ENCODE measurements at regions not wholly inside any gene's neighbourhood (a gene's known extent, or its start where the extent isn't known, plus 50 kb on each side); places are given as distances from the start of the nearest gene placed in this dataset.

GRCh38 chr3:127455541-127456450 lies 134.7 kb downstream of the TPRA1 start (continued):
- no peak for TF ChIP-seq ATF2 (CRISPR knock-in tag; IDR thresholded peaks at IDR 0.05; ENCODE audit: borderline replicate concordance, low read depth)
- TF ChIP-seq JUN (CRISPR knock-in tag; IDR thresholded peaks at IDR 0.05): no peak
- no peak for TF ChIP-seq ESRRA (CRISPR knock-in tag; IDR thresholded peaks at IDR 0.05; ENCODE audit: borderline replicate concordance)
- TF ChIP-seq, protein P1, sequence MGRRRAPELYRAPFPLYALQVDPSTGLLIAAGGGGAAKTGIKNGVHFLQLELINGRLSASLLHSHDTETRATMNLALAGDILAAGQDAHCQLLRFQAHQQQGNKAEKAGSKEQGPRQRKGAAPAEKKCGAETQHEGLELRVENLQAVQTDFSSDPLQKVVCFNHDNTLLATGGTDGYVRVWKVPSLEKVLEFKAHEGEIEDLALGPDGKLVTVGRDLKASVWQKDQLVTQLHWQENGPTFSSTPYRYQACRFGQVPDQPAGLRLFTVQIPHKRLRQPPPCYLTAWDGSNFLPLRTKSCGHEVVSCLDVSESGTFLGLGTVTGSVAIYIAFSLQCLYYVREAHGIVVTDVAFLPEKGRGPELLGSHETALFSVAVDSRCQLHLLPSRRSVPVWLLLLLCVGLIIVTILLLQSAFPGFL (CRISPR knock-in tag; IDR thresholded peaks at IDR 0.05; ENCODE audit: borderline replicate concordance): no peak
- 0 out of 2 replicates have a peak, but pooled peaks have one; percentile 23 for TF ChIP-seq CREM (CRISPR knock-in tag; IDR thresholded peaks at IDR 0.05)
- TF ChIP-seq NR2C2 (CRISPR knock-in tag; IDR thresholded peaks at IDR 0.05): no peak
- TF ChIP-seq, protein P2, sequence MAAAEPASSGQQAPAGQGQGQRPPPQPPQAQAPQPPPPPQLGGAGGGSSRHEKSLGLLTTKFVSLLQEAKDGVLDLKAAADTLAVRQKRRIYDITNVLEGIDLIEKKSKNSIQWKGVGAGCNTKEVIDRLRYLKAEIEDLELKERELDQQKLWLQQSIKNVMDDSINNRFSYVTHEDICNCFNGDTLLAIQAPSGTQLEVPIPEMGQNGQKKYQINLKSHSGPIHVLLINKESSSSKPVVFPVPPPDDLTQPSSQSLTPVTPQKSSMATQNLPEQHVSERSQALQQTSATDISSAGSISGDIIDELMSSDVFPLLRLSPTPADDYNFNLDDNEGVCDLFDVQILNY (CRISPR knock-in tag; IDR thresholded peaks at IDR 0.05): peak; percentile 79; the same call in 1 of the 2 replicates
- no peak for TF ChIP-seq CBFB (CRISPR knock-in tag; IDR thresholded peaks at IDR 0.05; ENCODE audit: low read depth)
- TF ChIP-seq TEAD4 (CRISPR knock-in tag; IDR thresholded peaks at IDR 0.05): no peak
- TF ChIP-seq SOX15 (CRISPR knock-in tag; IDR thresholded peaks at IDR 0.05): no peak
- no peak for TF ChIP-seq JAZF1 (CRISPR knock-in tag; IDR thresholded peaks at IDR 0.05)
- TF ChIP-seq ERG (CRISPR knock-in tag; IDR thresholded peaks at IDR 0.05): no peak
- no peak for TF ChIP-seq NR3C1 (CRISPR knock-in tag; conservative IDR thresholded peaks at IDR 0.05; ENCODE audit: low read depth)
- TF ChIP-seq TP53 (CRISPR knock-in tag; IDR thresholded peaks at IDR 0.05): no peak
- peak; percentile 74; the same call in 1 of the 2 replicates for TF ChIP-seq NFE2L1 (CRISPR knock-in tag; IDR thresholded peaks at IDR 0.05)
- no peak for TF ChIP-seq NFYB (CRISPR knock-in tag; conservative IDR thresholded peaks at IDR 0.05; ENCODE audit: low read depth)
- TF ChIP-seq, protein P3, sequence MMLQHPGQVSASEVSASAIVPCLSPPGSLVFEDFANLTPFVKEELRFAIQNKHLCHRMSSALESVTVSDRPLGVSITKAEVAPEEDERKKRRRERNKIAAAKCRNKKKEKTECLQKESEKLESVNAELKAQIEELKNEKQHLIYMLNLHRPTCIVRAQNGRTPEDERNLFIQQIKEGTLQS (CRISPR knock-in tag; conservative IDR thresholded peaks at IDR 0.05): no peak
- no peak for TF ChIP-seq ZNF232 (CRISPR knock-in tag; IDR thresholded peaks at IDR 0.05)
- TF ChIP-seq, protein P4, sequence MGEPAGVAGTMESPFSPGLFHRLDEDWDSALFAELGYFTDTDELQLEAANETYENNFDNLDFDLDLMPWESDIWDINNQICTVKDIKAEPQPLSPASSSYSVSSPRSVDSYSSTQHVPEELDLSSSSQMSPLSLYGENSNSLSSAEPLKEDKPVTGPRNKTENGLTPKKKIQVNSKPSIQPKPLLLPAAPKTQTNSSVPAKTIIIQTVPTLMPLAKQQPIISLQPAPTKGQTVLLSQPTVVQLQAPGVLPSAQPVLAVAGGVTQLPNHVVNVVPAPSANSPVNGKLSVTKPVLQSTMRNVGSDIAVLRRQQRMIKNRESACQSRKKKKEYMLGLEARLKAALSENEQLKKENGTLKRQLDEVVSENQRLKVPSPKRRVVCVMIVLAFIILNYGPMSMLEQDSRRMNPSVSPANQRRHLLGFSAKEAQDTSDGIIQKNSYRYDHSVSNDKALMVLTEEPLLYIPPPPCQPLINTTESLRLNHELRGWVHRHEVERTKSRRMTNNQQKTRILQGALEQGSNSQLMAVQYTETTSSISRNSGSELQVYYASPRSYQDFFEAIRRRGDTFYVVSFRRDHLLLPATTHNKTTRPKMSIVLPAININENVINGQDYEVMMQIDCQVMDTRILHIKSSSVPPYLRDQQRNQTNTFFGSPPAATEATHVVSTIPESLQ (CRISPR knock-in tag; IDR thresholded peaks at IDR 0.05): no peak

DNA sequence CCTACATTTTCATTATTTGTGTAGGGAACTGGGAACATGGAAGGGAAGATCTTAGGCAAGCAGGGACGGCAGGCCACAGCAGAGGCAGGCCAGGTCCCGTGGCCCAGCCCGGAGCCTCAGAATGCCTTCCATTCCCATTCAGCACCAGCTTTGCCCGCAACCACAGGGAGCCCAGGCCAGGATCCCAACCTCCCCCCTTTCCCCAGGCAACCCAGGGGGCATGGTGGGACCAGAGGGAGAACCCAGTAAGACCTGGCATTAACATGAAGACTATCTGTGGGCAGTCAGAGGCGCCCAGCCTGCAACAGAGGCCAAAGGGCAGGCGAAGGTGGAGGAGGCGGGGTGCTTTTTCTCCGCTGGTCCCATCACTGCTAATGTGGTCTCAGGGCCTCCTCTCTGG lies 135.6 kb downstream of the TPRA1 start:
- no peaks in the 10 kb centered on the region for H3K36me3 Mint-ChIP-seq
- peak overlapping the region; percentile 60 for H3K4me3 Mint-ChIP-seq
- CTCF ChIA-PET: interaction anchor here (0.9 to 5.7 kb wide), 35 partner anchors 9 to 717 kb away, joined by 3 to 106 read pairs (median 5); partner anchors contain the start of gene PRR20G
- ATAC-seq (no peak), DNase-seq (ENCODE audit: low spot score) (no peak)
- peaks cover 21% of the 10 kb centered on the region for H3K4me1 Mint-ChIP-seq
- POLR2A ChIA-PET: interaction anchor here (1.0 to 1.1 kb wide), 2 partner anchors 27 to 92 kb away, joined by 3 read pairs; no protein-coding TSS in a partner anchor
- peaks cover 56% of the 10 kb centered on the region for H3K27me3 Mint-ChIP-seq (ENCODE audit: low read depth)
- H3K27ac Mint-ChIP-seq: no peak overlapping the region
- no peaks in the 10 kb centered on the region for H3K9me3 Mint-ChIP-seq
- TF ChIP-seq, protein P5, sequence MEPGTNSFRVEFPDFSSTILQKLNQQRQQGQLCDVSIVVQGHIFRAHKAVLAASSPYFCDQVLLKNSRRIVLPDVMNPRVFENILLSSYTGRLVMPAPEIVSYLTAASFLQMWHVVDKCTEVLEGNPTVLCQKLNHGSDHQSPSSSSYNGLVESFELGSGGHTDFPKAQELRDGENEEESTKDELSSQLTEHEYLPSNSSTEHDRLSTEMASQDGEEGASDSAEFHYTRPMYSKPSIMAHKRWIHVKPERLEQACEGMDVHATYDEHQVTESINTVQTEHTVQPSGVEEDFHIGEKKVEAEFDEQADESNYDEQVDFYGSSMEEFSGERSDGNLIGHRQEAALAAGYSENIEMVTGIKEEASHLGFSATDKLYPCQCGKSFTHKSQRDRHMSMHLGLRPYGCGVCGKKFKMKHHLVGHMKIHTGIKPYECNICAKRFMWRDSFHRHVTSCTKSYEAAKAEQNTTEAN (CRISPR knock-in tag; IDR thresholded peaks at IDR 0.05): no peak
- TF ChIP-seq RELA (CRISPR knock-in tag; IDR thresholded peaks at IDR 0.05; ENCODE audit: borderline replicate concordance) (no peak), ZNF138 (CRISPR knock-in tag; conservative IDR thresholded peaks at IDR 0.05) (no peak), GTF2I (CRISPR knock-in tag; conservative IDR thresholded peaks at IDR 0.05) (no peak), HMGA2 (CRISPR knock-in tag; IDR thresholded peaks at IDR 0.05) (no peak)
- TF ChIP-seq, protein P6, sequence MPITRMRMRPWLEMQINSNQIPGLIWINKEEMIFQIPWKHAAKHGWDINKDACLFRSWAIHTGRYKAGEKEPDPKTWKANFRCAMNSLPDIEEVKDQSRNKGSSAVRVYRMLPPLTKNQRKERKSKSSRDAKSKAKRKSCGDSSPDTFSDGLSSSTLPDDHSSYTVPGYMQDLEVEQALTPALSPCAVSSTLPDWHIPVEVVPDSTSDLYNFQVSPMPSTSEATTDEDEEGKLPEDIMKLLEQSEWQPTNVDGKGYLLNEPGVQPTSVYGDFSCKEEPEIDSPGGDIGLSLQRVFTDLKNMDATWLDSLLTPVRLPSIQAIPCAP (CRISPR knock-in tag; IDR thresholded peaks at IDR 0.05): no peak

Measured in WTC11 (cell line).